HG03439 (cell line): ENCODE measurements at regions not wholly inside any gene's neighbourhood (a gene's known extent, or its start where the extent isn't known, plus 50 kb on each side); places are given as distances from the start of the nearest gene placed in this dataset.
"Not testable (repeated sequence)": the region's sequence is repeated elsewhere in the genome, so short reads cannot be mapped to it uniquely, and the experiment has no call there.

Experiments used
- ATAC-seq: cut with Tn5 transposase; IDR thresholded peaks from one replicate; pipeline ENCODE4 v1.9.1; 2021; ENCODE audit warnings: mild to moderate bottlenecking, moderate library complexity; ENCODE audit not compliant: unreplicated experiment

DNA sequence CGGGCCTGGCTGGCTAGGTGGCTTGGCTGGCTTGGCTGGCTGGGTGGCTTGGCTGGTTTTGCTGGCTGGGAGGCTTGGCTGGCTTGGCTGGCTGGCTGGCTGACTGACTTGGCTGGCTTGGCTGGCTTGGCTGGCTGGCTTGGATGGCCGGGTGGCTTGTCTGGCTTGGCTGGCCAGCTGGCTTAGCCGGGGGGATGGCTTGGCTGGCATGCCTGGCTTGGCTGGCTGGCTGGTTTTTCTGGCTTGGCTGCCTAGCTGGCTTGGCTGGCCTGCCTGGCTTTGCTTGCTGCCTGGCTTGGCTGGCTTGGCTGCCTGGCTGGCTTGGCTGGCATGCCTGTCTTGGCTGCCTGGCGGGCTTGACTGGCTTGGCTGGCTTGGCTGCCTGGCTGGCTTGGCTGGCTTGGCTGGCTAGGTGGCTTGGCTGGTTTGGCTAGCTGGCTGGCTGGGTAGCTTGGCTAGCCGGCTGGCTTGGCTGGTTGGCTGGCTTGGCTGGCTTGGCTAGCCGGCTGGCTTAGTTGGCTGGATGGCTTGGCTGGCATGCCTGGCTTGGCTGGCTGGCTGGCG, 2829.6 kb downstream of the RPIA start:
- ATAC-seq = not testable (repeated sequence)

DNA sequence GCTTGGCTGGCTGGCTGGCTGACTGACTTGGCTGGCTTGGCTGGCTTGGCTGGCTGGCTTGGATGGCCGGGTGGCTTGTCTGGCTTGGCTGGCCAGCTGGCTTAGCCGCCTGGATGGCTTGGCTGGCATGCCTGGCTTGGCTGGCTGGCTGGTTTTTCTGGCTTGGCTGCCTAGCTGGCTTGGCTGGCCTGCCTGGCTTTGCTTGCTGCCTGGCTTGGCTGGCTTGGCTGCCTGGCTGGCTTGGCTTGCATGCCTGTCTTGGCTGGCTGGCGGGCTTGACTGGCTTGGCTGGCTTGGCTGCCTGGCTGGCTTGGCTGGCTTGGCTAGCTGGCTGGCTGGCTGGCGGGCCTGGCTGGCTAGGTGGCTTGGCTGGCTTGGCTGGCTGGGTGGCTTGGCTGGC, 2830.5 kb downstream of the RPIA start:
- ATAC-seq = not testable (repeated sequence)

DNA sequence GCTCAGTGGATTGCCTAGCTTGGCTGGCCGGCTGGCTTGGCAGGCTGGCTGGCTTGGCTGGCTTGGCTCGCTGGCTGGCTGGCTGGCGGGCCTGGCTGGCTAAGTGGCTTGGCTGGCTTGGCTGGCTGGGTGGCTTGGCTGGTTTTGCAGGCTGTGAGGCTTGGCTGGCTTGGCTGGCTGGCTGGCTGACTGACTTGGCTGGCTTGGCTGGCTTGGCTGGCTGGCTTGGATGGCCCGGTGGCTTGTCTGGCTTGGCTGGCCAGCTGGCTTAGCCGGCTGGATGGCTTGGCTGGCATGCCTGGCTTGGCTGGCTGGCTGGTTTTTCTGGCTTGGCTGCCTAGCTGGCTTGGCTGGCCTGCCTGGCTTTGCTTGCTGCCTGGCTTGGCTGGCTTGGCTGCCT, 2831.4 kb downstream of the RPIA start:
- not testable (repeated sequence) for ATAC-seq

DNA sequence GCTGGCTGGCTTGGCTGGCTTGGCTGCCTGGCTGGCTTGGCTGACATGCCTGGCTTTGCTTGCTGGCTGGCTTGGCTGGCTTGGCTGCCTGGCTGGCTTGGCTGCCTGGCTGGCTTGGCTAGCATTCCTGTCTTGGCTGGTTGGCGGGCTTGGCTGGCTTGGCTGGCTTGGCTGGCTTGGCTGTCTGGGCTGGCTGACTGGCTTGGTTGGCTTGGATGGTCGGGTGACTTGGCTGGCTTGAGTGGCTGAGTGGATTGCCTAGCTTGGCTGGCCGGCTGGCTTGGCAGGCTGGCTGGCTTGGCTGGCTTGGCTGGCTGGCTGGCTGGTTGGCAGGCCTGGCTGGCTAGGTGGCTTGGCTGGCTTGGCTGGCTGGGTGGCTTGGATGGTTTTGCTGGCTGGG, 2832.3 kb downstream of the RPIA start:
- ATAC-seq = not testable (repeated sequence)

DNA sequence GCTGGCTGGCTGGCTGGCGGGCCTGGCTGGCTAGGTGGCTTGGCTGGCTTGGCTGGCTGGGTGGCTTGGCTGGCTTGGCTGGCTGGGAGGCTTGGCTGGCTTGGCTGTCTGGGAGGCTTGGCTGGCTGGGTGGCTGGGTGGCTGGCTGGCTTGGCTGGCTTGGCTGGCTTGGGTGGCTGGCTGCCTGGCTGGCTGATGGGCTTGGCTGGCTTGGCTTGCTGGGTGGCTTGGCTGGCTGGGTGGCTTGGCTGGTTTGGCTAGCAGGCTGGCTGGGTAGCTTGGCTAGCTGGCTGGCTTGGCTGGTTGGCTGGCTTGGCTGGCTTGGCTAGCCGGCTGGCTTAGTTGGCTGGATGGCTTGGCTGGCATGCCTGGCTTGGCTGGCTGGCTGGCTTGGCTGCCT, 2834.1 kb downstream of the RPIA start:
- ATAC-seq = not testable (repeated sequence)

DNA sequence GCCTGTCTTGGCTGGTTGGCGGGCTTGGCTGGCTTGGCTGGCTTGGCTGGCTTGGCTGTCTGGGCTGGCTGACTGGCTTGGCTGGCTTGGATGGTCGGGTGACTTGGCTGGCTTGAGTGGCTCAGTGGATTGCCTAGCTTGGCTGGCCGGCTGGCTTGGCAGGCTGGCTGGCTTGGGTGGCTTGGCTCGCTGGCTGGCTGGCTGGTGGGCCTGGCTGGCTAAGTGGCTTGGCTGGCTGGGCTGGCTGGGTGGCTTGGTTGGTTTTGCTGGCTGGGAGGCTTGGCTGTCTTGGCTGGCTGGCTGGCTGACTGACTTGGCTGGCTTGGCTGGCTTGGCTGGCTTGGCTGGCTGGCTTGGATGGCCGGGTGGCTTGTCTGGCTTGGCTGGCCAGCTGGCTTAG, 2834.6 kb downstream of the RPIA start:
- not testable (repeated sequence) for ATAC-seq

DNA sequence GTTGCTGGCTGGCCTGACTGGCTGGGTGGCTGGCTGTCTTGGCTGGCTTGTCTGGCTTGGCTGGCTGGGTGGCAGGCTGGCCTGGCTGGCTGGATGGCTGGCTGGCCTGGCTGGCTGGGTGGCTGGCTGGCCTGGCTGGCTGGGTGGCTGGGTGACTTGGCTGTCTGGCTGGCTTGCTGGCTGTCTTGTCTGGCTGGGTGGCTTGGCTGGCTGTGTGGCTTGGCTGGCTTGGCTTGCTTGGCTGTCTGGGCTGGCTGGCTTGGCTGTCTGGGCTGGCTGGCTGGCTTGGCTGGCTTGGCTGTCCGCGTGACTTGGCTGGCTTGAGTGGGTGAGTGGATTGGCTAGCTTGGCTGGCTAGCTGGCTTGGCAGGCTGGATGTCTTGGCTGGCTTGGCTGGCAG, 2835.6 kb downstream of the RPIA start:
- not testable (repeated sequence) for ATAC-seq

DNA sequence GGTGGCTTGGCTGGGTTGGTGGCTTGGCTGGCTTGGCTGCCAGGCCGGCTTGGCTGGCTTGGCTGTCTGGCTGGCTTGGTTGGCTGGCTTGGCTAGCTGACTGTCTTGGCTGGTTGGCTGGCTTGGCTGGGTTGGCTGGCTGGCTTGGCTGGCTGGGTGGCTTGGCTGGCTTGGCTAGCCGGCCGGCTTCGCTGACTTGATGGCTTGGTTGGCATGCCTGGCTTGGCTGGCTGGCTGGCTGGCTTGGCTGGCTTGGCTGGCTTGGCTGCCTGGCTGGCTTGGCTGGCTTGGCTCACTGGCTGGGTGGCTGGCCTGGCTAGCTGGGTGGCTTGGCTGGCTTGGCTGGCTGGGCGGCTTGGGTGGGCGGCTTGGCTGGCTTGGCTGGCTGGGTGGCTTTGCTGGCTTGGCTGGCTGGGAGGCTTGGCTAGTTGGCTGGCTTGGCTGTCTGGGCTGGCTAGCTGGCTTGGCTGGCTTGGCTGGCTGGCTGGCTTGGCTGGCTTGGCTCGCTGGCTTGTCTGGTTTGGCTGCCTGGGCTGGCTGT, 2836.1 kb downstream of the RPIA start:
- not testable (repeated sequence) for ATAC-seq

DNA sequence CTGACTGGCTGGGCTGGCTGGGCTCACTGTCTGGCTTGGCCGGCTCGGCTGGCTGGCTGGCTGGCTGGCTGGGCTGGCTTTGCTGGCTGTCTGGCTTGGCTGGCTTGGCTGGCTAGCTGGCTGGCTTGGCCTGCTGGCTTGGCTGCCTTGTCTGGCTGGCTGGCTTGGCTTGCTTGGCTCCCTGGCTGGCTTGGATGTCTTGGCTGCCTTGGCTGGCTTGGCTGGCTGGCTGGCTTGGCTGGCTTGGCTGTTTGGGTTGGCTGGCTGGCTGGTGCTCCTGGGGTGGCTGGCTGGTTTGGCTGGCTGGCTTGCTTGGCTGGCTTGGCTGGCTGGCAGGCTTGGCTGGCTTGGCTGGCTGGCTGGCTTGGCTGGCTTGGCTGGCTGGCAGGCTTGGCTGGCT, 2836.9 kb downstream of the RPIA start:
- ATAC-seq = not testable (repeated sequence)

DNA sequence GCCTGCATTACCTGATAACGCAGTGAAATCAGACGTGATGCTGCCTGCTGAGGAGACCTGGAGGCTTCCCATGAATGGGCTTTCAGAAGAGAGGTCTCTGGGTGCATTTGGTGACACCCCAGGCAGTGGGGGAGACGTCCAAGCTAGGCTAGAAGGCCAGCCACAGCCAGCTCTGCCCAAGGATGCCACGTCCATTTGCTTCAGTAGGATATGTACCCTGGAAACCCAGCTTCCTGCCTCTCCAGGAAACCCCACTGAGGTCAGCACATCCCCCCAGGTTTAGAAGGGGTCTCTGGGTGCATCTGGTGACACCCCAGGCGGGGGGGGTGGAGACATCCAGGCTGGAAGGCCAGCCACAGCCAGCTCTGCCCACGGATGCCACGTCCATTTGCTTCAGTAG, 2844.6 kb downstream of the RPIA start:
- ATAC-seq = not testable (repeated sequence)

DNA sequence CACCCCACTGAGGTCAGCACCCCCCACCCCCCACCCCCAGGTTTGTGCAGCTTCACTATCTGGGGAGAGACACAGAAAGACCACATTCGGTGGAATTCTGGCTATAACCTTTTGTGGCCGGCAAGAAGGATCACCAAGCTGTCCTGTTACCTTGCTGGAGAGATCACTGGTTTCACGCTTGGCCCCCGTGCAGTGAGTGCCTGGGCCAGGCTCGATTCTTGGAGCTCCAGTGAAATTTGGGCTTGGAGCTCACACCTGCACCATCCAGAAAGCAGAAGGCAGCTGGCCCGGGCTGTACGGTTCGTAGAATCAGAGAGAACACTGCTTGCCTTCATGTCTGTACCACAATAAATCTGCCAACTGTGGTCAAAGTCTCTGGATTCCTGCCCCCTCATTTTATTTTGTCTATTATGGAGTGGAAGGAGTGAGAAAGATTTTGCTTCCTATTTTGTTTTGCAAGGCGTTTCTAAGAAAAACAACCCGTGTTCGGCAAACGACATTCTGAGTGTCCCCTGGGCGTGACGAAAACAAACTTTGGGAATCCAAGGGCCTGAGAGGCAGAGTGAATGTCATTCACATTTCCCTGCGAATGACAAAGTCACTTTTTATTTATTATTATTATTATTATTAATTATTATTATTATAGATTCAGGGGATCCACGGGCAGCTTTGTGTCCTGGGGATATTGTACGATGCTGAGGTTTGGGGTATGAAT, 2845.2 kb downstream of the RPIA start:
- ATAC-seq = not testable (repeated sequence)

DNA sequence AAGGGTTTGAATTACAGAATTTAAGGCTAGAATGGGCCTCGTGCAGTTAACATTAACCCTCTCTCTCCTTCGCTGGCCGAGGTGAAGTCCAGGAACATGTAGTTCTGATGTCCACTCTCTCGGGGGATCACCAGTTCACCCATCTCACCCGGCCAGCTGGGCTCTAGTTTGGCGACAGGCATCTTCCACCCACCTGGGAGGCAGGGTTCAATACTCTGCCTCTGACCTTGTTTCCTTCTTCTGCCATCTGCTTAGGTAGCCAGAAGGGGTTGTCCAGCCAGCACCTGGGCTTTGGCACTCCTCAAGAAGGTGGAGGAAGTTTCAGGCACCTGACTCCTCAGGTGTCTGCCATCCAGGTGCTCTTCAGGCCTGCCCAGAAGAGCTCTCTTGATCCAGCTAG, 2857.8 kb downstream of the RPIA start:
- not testable (repeated sequence) for ATAC-seq

DNA sequence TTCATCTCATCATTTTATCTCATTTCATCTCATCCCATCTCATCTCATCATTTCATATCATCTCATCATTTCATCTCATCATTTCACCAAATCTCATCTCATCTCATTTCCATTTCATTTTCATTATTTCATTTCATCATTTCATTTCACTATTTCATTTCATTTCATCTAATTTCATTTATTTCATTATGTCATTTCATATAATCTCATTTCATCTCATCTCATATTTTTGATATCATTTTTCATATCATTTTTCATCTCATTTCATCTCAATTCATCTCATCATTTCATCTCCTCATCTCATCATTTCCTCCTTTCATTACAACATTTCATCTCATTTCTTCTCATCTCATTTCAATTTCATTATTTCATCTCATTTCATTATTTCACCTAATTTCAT, 2866.8 kb downstream of the RPIA start:
- ATAC-seq = not testable (repeated sequence)

DNA sequence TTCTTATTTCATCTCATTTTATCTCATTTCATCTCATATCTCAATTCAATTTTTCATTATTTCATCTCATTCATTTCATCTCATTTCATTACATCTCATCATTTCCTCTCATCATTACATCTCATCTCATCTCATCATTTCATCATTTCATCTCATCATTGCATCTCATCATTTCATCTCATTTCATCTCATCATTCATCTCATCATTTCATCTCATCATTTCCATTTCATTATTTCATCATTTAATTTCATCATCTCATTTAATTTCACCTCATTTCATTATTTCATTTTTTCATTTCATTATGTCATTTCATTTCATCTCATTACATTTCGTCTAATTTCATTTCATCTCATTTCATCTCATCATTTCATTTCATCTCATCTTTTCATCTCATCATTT, 2867.8 kb downstream of the RPIA start:
- not testable (repeated sequence) for ATAC-seq

DNA sequence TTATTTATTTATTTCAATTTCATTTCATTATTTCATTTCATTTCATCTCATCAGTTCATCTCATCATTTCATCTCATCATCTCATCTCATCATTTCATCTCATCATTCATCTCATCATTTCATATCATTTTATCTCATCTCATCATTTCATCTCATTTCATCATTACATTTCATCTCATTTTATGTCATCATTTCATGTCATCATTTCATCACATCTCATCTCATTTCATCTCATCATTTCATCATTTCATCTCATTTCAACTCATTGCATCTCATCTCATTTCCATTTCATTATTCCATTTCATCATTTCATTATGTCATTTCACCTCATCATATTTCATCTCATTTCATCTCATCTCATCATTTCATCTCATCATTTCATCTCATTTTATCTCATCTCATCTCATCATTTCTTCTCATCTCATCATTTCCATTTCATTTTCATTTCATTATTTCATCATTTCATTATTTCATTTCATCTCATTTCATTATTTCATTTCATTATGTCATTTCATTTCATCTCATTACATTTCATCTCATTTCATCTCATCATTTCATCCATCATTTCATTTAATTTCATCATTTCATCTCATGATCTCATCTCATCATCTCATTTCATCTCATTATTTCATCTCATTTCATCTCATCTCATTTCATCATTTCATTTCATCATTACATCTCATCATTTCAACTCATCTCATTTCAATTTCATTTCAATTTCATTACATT, 2868.6 kb downstream of the RPIA start:
- ATAC-seq = not testable (repeated sequence)

DNA sequence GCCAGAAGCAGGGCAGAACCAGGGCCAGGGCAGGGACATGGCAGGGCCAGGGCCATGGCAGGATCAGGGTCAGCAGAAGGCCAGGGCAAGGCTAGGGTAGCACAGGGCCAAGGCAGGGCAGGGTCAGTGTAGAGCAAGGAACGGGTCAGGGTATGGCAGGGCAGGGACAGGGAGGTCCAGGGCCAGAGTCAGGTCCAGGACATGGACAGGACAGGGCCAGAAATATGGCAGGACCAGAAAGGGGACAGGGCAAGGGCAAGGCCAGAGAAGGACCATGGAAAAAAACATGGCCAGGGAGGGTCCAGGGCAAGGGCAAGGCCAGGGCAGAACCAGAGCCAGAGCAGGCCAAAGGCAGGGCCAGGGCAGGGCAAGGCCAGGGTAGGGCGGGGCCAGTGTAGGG, 2870.7 kb downstream of the RPIA start:
- not testable (repeated sequence) for ATAC-seq

DNA sequence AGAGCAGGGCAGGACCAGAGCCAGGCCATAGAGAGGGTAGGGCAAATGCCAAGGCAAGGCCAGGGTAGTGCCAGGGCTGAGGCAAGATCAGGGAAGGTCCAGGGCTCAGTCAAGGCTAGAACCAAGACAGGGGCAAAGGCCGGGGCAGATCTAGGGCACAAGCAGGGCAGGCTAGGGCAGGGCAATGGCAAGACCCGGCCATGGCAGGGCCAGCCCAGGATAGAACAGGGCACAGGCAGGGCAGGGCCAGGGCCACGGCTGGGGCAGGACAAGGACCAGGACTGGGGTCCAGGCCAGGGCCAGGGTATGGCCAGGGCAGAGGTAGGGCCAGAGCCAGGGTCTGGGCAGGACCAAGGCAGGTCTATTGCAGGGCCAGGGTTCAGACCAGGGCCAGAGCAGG, 2873.2 kb downstream of the RPIA start:
- ATAC-seq = not testable (repeated sequence)

DNA sequence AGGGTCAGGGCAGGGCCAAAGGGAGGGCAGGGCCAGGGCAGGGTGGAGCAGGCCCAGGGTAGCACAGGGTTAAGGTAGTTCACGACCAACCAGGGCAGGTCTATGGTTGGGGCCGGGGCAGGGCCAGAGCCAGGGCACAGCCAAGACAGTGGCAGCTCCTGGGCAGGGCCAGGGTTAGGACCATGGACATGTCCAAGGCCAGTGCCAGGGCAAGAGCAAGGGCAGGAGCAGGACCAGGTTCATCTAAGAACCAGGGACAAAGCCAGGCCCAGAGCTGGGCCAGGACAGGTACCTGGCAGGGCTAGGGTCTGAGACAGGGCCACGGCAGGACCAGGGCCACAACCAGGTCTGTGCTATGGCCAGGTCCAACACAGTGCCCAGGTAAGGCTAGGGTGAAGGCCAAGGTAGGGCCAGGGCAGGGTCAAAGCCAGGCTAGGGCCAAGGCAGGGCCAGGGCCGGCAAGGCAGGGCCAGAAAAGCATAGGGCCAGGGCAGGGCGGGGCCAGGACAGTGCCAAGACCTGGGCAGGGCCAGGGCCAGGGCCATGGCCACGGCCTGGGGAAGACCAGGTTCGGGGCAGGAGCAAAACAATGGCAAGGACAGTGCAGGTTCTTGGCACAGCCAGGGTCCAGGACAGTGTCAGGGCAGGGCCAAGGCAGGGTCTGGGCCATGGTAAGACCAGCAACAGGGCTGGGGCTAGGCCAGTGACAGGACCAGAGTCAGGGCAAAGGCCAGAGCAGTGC, 2874.4 kb downstream of the RPIA start:
- ATAC-seq = not testable (repeated sequence)

DNA sequence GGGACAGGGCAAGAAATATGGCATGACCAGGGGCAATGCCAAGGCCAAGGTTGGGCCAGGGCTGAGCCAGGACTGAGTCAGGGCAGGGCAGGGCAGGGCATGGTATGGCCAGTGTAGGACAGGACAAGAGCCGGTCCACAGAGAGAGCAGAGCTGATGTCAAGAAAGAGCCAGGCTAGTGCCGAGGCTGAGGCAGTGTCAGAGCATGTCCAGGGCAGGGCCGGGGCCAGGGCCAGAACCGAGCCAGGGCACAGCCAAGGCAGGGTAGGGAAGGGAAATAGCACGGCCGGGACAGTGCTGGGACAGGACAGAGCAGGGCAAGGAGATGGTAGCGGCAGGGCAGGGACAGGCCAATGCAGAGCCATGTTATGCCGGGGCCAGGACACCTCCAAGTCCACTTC, 2875.1 kb downstream of the RPIA start:
- ATAC-seq = not testable (repeated sequence)

DNA sequence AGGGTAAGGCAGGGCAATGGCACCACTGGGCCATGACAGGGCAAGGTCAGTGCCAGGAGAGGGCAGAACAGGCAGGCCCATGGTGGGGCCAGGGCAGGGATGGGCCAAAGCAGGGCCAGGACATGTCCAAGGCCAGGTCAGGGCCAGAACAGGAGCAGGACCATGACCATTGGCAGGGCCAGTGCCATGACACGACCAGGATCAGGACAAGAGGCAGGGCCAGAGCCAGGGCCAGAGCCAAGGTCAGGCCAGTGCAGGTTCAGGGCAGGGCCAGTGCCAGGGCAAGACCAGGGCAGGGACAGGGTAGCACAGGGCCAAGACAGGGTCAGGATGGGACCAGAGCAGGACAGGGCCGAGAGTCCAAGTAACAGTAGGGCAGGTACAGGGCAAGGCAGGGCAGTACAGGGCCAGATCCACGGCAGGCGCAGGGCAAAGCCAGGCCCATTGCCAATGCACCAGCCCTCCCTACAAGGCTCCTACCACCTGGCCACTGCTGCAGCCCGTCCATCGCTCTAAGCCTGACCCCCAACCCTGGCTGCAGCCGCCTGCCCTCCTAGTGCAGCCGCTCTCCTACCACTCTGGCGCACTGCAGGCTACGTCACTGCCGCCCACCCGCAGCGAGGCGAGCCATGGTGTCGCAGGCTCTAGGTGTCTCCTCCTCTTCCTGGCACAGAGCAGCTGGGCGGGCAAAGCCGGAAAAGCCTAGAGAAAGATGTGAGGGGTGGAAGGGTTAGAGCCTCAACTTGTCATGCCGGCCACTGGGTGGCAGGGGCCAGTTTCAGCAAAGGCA, 2876.3 kb downstream of the RPIA start:
- ATAC-seq = not testable (repeated sequence)
